Muscle layer of duodenum (tissue), 2 donors: ENCODE measurements at regions not wholly inside any gene's neighbourhood (a gene's known extent, or its start where the extent isn't known, plus 50 kb on each side); places are given as distances from the start of the nearest gene placed in this dataset.

Source experiments
- H3K27ac ChIP-seq: one replicate; pipeline ENCODE4 v1.7.0; 2013; ENCODE audit warnings: mild to moderate bottlenecking, low read length
- H3K27me3 ChIP-seq: one replicate; pipeline ENCODE4 v1.7.0; 2013; ENCODE audit warnings: low read depth, mild to moderate bottlenecking, control low read depth, low read length
- H3K36me3 ChIP-seq, 2 donors: one replicate each; pipeline ENCODE4 v1.7.0; 2013; ENCODE audit warnings: low read length in 2 of 2, control low read depth in 1 of 2, mild to moderate bottlenecking in 1 of 2; ENCODE audit not compliant: insufficient read depth in 2 of 2, control insufficient read depth in 1 of 2
- H3K4me1 ChIP-seq, 2 donors: one replicate each; pipeline ENCODE4 v1.7.0; 2013; ENCODE audit warnings: low read length in 2 of 2, mild to moderate bottlenecking in 2 of 2, control low read depth in 1 of 2, moderate library complexity in 1 of 2; ENCODE audit not compliant: insufficient read depth in 2 of 2, control insufficient read depth in 1 of 2
- H3K4me3 ChIP-seq, 2 donors: one replicate each; pipeline ENCODE4 v1.7.0; 2013; ENCODE audit warnings: low read length in 2 of 2, low read depth in 1 of 2, mild to moderate bottlenecking in 1 of 2
- H3K9me3 ChIP-seq, 2 donors: one replicate each; pipeline ENCODE4 v1.7.0; 2013; ENCODE audit warnings: low read length in 2 of 2, control low read depth in 1 of 2, mild to moderate bottlenecking in 1 of 2; ENCODE audit not compliant: control insufficient read depth in 1 of 2
- donor health status: healthy.

- Histone ChIP-seq H3K9me3 (no peaks in the 10 kb centered on the region), H3K4me1 (no peaks in the 10 kb centered on the region), H3K27ac (no peak overlapping the region), H3K27me3 (no peaks in the 10 kb centered on the region), H3K4me3 (no peak overlapping the region), H3K36me3 (no peaks in the 10 kb centered on the region)
These were observed 668.8 kb downstream of the PTPRC start for GRCh38 chr1:199307496-199308264.

GRCh38 chr1:199308349-199308846 is 669.6 kb downstream of the PTPRC start:
- no peaks in the 10 kb centered on the region for H3K27me3 ChIP-seq

GRCh38 chr1:199310708-199311107 is 671.9 kb downstream of the PTPRC start:
- Histone ChIP-seq H3K36me3 (no peaks in the 10 kb centered on the region), H3K4me3 (no peak overlapping the region), H3K4me1 (no peaks in the 10 kb centered on the region), H3K27me3 (no peaks in the 10 kb centered on the region), H3K27ac (no peak overlapping the region), H3K9me3 (no peaks in the 10 kb centered on the region)

More at GRCh38 chr1:199308349-199308846, 669.6 kb downstream of the PTPRC start:
- Histone ChIP-seq H3K36me3 (no peaks in the 10 kb centered on the region), H3K4me1 (no peaks in the 10 kb centered on the region), H3K9me3 (no peaks in the 10 kb centered on the region), H3K27ac (no peak overlapping the region), H3K4me3 (no peak overlapping the region)

- H3K27ac ChIP-seq = no peak overlapping the region
- no peaks in the 10 kb centered on the region for H3K9me3 ChIP-seq
- no peaks in the 10 kb centered on the region for H3K36me3 ChIP-seq
- no peaks in the 10 kb centered on the region for H3K4me1 ChIP-seq
- H3K27me3 ChIP-seq = no peaks in the 10 kb centered on the region
- no peak overlapping the region for H3K4me3 ChIP-seq
These were observed 672.8 kb downstream of the PTPRC start for GRCh38 chr1:199311478-199312262.

- no peaks in the 10 kb centered on the region for H3K36me3 ChIP-seq
- no peaks in the 10 kb centered on the region for H3K27me3 ChIP-seq
- H3K4me1 ChIP-seq = no peaks in the 10 kb centered on the region
- no peak overlapping the region for H3K27ac ChIP-seq
- no peaks in the 10 kb centered on the region for H3K9me3 ChIP-seq
- H3K4me3 ChIP-seq = no peak overlapping the region
These were observed 673.8 kb downstream of the PTPRC start for GRCh38 chr1:199312626-199313025.

GRCh38 chr1:199313444-199313843 is 674.6 kb downstream of the PTPRC start:
- Histone ChIP-seq H3K27me3 (no peaks in the 10 kb centered on the region), H3K9me3 (no peaks in the 10 kb centered on the region), H3K36me3 (no peaks in the 10 kb centered on the region), H3K27ac (no peak overlapping the region), H3K4me1 (no peaks in the 10 kb centered on the region), H3K4me3 (no peak overlapping the region)

- no peak overlapping the region for H3K27ac ChIP-seq
- H3K27me3 ChIP-seq = no peaks in the 10 kb centered on the region
- no peaks in the 10 kb centered on the region for H3K36me3 ChIP-seq
- H3K4me1 ChIP-seq = no peaks in the 10 kb centered on the region
- H3K4me3 ChIP-seq = no peak overlapping the region
- H3K9me3 ChIP-seq = no peaks in the 10 kb centered on the region
These were observed 680.5 kb downstream of the PTPRC start for GRCh38 chr1:199319341-199319740.

- H3K4me1 ChIP-seq = no peaks in the 10 kb centered on the region
- H3K27me3 ChIP-seq = no peaks in the 10 kb centered on the region
- no peak overlapping the region for H3K27ac ChIP-seq
- H3K4me3 ChIP-seq = no peak overlapping the region
- H3K36me3 ChIP-seq = no peaks in the 10 kb centered on the region
- peaks cover 0 to 3% of the 10 kb centered on the region in 2 donors for H3K9me3 ChIP-seq
These were observed 683.4 kb downstream of the PTPRC start for GRCh38 chr1:199322278-199322677.

GRCh38 chr1:199333180-199333579 is 694.3 kb upstream of the NR5A2 start:
- Histone ChIP-seq H3K27me3 (no peaks in the 10 kb centered on the region), H3K4me3 (no peak overlapping the region), H3K9me3 (no peaks in the 10 kb centered on the region), H3K4me1 (no peaks in the 10 kb centered on the region), H3K36me3 (no peaks in the 10 kb centered on the region), H3K27ac (no peak overlapping the region)

- H3K27ac ChIP-seq = no peak overlapping the region
- H3K36me3 ChIP-seq = no peaks in the 10 kb centered on the region
These were observed 692.0 kb upstream of the NR5A2 start for GRCh38 chr1:199335496-199335895.

GRCh38 chr1:199336745-199337640 is 690.5 kb upstream of the NR5A2 start:
- Histone ChIP-seq H3K9me3 (no peaks in the 10 kb centered on the region), H3K27me3 (no peaks in the 10 kb centered on the region), H3K4me3 (no peak overlapping the region), H3K36me3 (no peaks in the 10 kb centered on the region), H3K4me1 (no peaks in the 10 kb centered on the region), H3K27ac (no peak overlapping the region)

More at GRCh38 chr1:199335496-199335895, 692.0 kb upstream of the NR5A2 start:
- Histone ChIP-seq H3K27me3 (no peaks in the 10 kb centered on the region), H3K9me3 (no peaks in the 10 kb centered on the region), H3K4me3 (no peak overlapping the region), H3K4me1 (no peaks in the 10 kb centered on the region)
